ENCODE measurements at regions not wholly inside any gene's neighbourhood (a gene's known extent, or its start where the extent isn't known, plus 50 kb on each side); places are given as distances from the start of the nearest gene placed in this dataset.
A peak's percentile ranks its signal among the peaks of the same experiment; 100 is the strongest.

DNA sequence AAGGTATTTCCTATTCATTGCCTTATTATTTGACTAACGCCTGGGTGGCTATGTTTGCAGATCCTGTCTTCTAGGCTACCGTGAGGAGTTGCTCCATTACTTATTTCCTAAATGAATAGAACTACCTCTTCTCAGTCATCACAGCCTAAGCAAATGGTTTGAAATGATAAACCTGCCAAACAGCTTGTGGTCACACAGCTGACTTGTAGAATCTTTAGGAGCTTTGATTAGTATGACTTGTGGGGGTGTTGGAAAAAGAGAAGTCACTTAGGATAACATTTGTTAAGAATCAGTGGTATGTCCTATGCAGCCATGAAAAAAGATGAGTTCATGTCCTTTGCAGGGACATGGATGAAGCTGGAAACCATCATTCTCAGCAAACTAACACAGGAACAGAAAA is 169.3 kb downstream of the PPARGC1A start:
- ATAC-seq (no peak), DNase-seq (no peak)
- CTCF ChIA-PET = no interaction called here
- no peak overlapping the region for H2AFZ ChIP-seq (ENCODE audit: low read length)
- H3K27me3 ChIP-seq (ENCODE audit: low read length) = no peaks in the 10 kb centered on the region
- POLR2A ChIA-PET (ENCODE audit: unreplicated experiment) = no interaction called here
- no peak overlapping the region for H3K4me3 ChIP-seq (ENCODE audit: low read length)
- H3K9me2 ChIP-seq (replicated peaks; ENCODE audit: low read length) = no peaks in the 10 kb centered on the region
- BruUV-seq (replicated peaks) = no TSS peak
- H3K79me2 ChIP-seq (ENCODE audit: low read length) = no peaks in the 10 kb centered on the region
- no peak overlapping the region for H3K27ac ChIP-seq (ENCODE audit: low read length)
- H3F3A ChIP-seq (ENCODE audit: low read length, unreplicated experiment) = no peaks in the 10 kb centered on the region
- no peaks in the 10 kb centered on the region for H4K20me1 ChIP-seq (ENCODE audit: low read length)
- TF ChIP-seq, protein P1, sequence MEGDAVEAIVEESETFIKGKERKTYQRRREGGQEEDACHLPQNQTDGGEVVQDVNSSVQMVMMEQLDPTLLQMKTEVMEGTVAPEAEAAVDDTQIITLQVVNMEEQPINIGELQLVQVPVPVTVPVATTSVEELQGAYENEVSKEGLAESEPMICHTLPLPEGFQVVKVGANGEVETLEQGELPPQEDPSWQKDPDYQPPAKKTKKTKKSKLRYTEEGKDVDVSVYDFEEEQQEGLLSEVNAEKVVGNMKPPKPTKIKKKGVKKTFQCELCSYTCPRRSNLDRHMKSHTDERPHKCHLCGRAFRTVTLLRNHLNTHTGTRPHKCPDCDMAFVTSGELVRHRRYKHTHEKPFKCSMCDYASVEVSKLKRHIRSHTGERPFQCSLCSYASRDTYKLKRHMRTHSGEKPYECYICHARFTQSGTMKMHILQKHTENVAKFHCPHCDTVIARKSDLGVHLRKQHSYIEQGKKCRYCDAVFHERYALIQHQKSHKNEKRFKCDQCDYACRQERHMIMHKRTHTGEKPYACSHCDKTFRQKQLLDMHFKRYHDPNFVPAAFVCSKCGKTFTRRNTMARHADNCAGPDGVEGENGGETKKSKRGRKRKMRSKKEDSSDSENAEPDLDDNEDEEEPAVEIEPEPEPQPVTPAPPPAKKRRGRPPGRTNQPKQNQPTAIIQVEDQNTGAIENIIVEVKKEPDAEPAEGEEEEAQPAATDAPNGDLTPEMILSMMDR (conservative IDR thresholded peaks at IDR 0.05; ENCODE audit: low read depth, low read length) = no peak
- TF ChIP-seq EZH2 (IDR thresholded peaks at IDR 0.05; ENCODE audit: low read length, unreplicated experiment) (no peak), EZH2phosphoT487 (IDR thresholded peaks at IDR 0.05; ENCODE audit: borderline replicate concordance, low read length) (no peak)
- no peaks in the 10 kb centered on the region for H3K9me3 ChIP-seq (ENCODE audit: low read length)
- no peaks in the 10 kb centered on the region for H3K4me1 ChIP-seq (ENCODE audit: insufficient read depth, low read length)
- no peak overlapping the region for H3K4me2 ChIP-seq (ENCODE audit: low read length)
- H3K36me3 ChIP-seq (ENCODE audit: low read depth, low read length) = no peaks in the 10 kb centered on the region
- no peak overlapping the region for H3K9ac ChIP-seq (ENCODE audit: low read length)
- intact Hi-C loops (cut with micrococcal nuclease) = no loop called here

DNA sequence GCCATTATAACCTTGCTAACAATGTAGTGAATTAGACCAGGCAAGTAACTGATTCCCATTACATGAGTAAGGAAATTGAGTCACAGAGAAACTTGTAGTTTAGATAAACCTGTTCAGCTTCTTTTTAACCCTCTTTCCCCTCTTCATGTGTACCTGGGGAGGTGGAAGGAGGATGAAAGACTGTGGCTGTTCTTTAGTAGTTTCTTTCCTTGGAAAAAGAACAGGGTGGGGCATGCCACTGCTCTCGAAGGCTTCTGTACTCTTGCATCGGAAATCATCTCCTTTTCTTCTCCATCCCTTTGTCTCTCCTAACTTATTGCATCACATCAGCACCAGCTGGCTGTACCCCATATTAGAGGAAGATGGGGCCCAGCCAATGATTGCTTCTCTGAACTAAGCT is 171.4 kb downstream of the PPARGC1A start:
- Histone ChIP-seq H3K27me3 (ENCODE audit: low read length) (no peaks in the 10 kb centered on the region), H3F3A (ENCODE audit: low read length, unreplicated experiment) (no peaks in the 10 kb centered on the region), H3K9ac (ENCODE audit: low read length) (no peak overlapping the region), H3K79me2 (ENCODE audit: low read length) (no peaks in the 10 kb centered on the region), H3K4me2 (ENCODE audit: low read length) (no peak overlapping the region), H4K20me1 (ENCODE audit: low read length) (no peaks in the 10 kb centered on the region), H3K9me3 (ENCODE audit: low read length) (no peaks in the 10 kb centered on the region), H3K9me2 (replicated peaks; ENCODE audit: low read length) (no peaks in the 10 kb centered on the region), H2AFZ (ENCODE audit: low read length) (no peak overlapping the region), H3K27ac (ENCODE audit: low read length) (no peak overlapping the region), H3K36me3 (ENCODE audit: low read depth, low read length) (no peaks in the 10 kb centered on the region), H3K4me3 (ENCODE audit: low read length) (no peak overlapping the region), H3K4me1 (ENCODE audit: insufficient read depth, low read length) (no peaks in the 10 kb centered on the region)
- ATAC-seq = no peak
- no TSS peak for BruUV-seq (replicated peaks)
- intact Hi-C loops (cut with micrococcal nuclease) = loop anchor here (5.0 kb wide), 3 partner anchors 699 to 821 kb away; no protein-coding TSS in a partner anchor
- POLR2A ChIA-PET (ENCODE audit: unreplicated experiment) = no interaction called here
- CTCF ChIA-PET = no interaction called here
- TF ChIP-seq EZH2 (IDR thresholded peaks at IDR 0.05; ENCODE audit: low read length, unreplicated experiment) (no peak), EZH2phosphoT487 (IDR thresholded peaks at IDR 0.05; ENCODE audit: borderline replicate concordance, low read length) (no peak)
- TF ChIP-seq, protein P1 (conservative IDR thresholded peaks at IDR 0.05; ENCODE audit: low read depth, low read length) = no peak
- no peak for DNase-seq

DNA sequence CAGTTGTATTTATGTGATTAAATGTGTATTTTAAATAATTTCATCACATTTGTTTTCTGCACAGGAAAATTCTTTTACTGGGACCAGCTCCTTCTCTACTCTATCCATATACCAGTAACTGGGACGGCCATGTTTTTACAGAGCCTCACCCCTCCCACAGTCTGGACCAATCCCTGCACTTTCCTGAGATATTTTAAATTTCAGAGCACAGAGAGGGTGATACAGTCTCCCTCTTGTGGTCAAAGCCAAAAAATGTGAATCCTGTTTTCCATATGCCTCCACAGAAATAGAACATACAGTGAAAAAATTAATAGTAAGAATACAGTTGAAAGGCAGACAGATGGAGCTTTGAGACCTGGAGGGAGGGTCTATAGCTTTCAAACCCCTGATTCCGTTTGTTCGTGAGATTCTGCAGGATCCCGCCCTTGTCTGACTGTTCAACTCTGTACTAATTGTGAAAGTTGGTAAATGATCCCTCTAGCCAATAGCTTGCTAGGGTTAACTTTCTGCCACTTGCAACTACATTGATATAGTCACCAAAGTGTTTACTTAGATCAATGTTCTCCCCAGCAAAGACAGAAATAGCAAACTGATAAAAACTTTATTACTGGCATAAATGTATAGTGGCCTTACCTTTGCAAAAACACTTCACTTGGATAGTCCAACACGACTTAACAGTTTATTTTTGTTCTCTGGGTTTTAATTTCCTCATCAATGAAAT is 172.2 kb downstream of the PPARGC1A start:
- no peak overlapping the region for H3K27ac ChIP-seq (ENCODE audit: low read length)
- H3K36me3 ChIP-seq (ENCODE audit: low read depth, low read length) = no peaks in the 10 kb centered on the region
- H3K4me2 ChIP-seq (ENCODE audit: low read length) = no peak overlapping the region
- CTCF ChIA-PET = no interaction called here
- H2AFZ ChIP-seq (ENCODE audit: low read length) = no peak overlapping the region
- H3K79me2 ChIP-seq (ENCODE audit: low read length) = no peaks in the 10 kb centered on the region
- ATAC-seq = no peak
- intact Hi-C loops (cut with micrococcal nuclease) = loop anchor here (5.0 kb wide), 3 partner anchors 700 to 820 kb away; no protein-coding TSS in a partner anchor
- H3K27me3 ChIP-seq (ENCODE audit: low read length) = no peaks in the 10 kb centered on the region
- peak; percentile 43 for DNase-seq
- H3K4me3 ChIP-seq (ENCODE audit: low read length) = no peak overlapping the region
- POLR2A ChIA-PET (ENCODE audit: unreplicated experiment) = no interaction called here
- no peaks in the 10 kb centered on the region for H3K4me1 ChIP-seq (ENCODE audit: insufficient read depth, low read length)
- H3K9me3 ChIP-seq (ENCODE audit: low read length) = no peaks in the 10 kb centered on the region
- H3K9ac ChIP-seq (ENCODE audit: low read length) = no peak overlapping the region
- no TSS peak for BruUV-seq (replicated peaks)
- TF ChIP-seq, protein P1 (conservative IDR thresholded peaks at IDR 0.05; ENCODE audit: low read depth, low read length) = peak; percentile 57
- TF ChIP-seq EZH2phosphoT487 (IDR thresholded peaks at IDR 0.05; ENCODE audit: borderline replicate concordance, low read length) = no peak
- TF ChIP-seq EZH2 (IDR thresholded peaks at IDR 0.05; ENCODE audit: low read length, unreplicated experiment) = no peak
- H3F3A ChIP-seq (ENCODE audit: low read length, unreplicated experiment) = no peaks in the 10 kb centered on the region
- H4K20me1 ChIP-seq (ENCODE audit: low read length) = no peaks in the 10 kb centered on the region
- H3K9me2 ChIP-seq (replicated peaks; ENCODE audit: low read length) = no peaks in the 10 kb centered on the region

Data from PC-3 (cell line).